Thyroid gland (tissue), 4 donors: ENCODE measurements at regions not wholly inside any gene's neighbourhood (a gene's known extent, or its start where the extent isn't known, plus 50 kb on each side); places are given as distances from the start of the nearest gene placed in this dataset.
"Not testable (repeated sequence)": the region's sequence is repeated elsewhere in the genome, so short reads cannot be mapped to it uniquely, and the experiment has no call there.

Experiments used
- CTCF ChIP-seq, 6 experiments: fragments of 200-600 bp in 3 of 6; fragments of 450-650 bp in 3 of 6; sonication (generic) in 3 of 6; IDR thresholded peaks; one replicate each; pipeline ENCODE4 v1.5.1; 2016 to 2019; ENCODE audit warnings: antibody characterized with exemption in 6 of 6, mild to moderate bottlenecking in 2 of 6, inconsistent platforms in 1 of 6, moderate library complexity in 1 of 6
- POLR2A ChIP-seq, 2 donors: fragments of 450-650 bp; IDR thresholded peaks; one replicate each; pipeline ENCODE4 v1.6.1; 2017; ENCODE audit warnings: antibody characterized with exemption in 2 of 2, mild to moderate bottlenecking in 2 of 2, moderate library complexity in 1 of 2

GRCh38 chr6:84941609-84942008, 177.2 kb upstream of the TBX18 start:
- not testable (repeated sequence) for TF ChIP-seq CTCF, POLR2A (IDR thresholded peaks at IDR 0.05)
